GM13976 (cell line): ENCODE measurements at regions not wholly inside any gene's neighbourhood (a gene's known extent, or its start where the extent isn't known, plus 50 kb on each side); places are given as distances from the start of the nearest gene placed in this dataset.

Experiments used
- DNase-seq: peaks from one replicate; pipeline ENCODE4 v3.0.0; 2012; ENCODE audit warnings: low spot score
- in situ Hi-C: fragments of 300-500 bp; cut with MboI; formaldehyde crosslinking; loops from one replicate; pipeline ENCODE4 v1.12.0; 2022; ENCODE audit warnings: low sequenced_read_pairs, mixed read lengths, inconsistent platforms; ENCODE audit not compliant: unreplicated experiment
- TF ChIP-seq, protein P1 (sequence below): IDR thresholded peaks from 2 replicates; pipeline ENCODE4 v1.5.1; 2012; ENCODE audit warnings: borderline replicate concordance, mild to moderate bottlenecking; ENCODE audit not compliant: insufficient read depth; ENCODE audit errors: extremely low read depth, missing control alignments, control extremely low read depth

DNA sequence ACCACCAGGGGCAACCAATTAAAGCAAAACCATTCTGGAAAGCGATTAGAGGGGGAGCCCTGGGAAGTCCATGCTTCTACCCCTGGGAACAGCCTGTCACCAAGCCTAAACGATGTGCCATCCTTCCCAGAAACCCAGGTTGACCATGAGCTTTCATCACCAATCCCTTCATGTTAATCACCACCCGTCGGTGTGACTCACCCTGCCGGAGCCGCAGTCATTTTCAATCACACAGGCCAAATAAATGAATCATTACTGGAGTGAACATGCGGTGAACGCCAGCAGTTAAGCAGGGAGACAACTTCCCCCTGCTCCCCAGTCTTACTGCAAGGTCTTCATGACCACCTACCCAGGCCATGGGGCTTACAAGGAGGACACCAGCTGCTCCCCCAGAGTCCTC, 308.8 kb downstream of the AJAP1 start:
- in situ Hi-C loops: no loop called here
- DNase-seq: no peak
- TF ChIP-seq, protein P1, sequence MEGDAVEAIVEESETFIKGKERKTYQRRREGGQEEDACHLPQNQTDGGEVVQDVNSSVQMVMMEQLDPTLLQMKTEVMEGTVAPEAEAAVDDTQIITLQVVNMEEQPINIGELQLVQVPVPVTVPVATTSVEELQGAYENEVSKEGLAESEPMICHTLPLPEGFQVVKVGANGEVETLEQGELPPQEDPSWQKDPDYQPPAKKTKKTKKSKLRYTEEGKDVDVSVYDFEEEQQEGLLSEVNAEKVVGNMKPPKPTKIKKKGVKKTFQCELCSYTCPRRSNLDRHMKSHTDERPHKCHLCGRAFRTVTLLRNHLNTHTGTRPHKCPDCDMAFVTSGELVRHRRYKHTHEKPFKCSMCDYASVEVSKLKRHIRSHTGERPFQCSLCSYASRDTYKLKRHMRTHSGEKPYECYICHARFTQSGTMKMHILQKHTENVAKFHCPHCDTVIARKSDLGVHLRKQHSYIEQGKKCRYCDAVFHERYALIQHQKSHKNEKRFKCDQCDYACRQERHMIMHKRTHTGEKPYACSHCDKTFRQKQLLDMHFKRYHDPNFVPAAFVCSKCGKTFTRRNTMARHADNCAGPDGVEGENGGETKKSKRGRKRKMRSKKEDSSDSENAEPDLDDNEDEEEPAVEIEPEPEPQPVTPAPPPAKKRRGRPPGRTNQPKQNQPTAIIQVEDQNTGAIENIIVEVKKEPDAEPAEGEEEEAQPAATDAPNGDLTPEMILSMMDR: no peak

DNA sequence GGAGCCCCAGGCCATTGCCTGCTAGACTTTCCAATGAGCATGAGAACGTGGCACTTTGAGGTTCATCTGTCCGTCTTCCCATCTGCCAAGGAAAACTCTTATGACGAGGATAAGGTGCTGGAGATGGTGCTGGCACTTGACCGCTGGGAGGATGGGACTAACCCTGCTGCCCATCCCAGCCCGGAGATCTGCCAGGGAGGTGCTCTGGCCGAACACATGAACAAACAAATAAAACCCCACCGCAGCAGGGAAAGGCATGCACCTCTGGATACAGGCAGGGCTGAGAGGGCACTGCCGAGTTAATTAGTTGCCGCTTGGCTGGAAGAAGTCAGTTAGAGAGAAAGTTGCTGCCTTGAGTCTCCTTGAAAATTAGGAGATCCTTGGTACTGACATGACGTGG, 308.4 kb downstream of the AJAP1 start:
- DNase-seq: no peak
- in situ Hi-C loops: no loop called here
- TF ChIP-seq, protein P1: no peak

DNA sequence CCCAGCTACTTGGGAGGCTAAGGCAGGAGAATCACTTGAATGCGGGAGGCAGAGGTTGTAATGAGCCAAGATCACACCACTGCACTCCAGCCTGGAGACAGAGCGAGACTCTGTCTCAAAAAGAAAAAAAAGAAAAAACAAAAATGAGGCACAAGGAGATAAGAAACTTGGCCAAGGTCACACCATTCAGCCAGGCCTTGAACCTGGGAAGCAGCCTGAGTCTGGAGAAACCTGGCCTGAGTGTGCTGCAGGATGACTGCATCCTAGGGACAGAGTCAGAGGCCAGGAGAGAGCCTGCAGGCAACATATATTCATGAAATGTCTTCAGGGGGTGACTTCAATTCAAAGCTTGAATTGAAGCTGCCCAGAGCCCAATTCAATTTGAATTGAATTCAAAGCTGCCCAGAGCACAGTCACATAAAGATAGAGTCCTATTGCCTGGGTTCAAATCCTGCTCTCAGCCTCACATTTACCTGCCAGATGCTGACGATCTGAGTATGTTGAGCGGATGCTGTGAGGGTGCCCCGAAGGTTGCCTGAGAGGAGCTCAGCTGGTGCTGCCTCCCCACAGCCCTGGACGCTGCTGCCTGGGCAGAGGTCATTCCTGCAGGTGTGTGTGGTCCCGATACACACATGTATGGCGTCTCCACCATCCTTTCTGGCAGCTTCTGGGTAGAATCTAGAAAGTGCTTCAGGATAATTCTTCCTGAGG, 307.7 kb downstream of the AJAP1 start:
- in situ Hi-C loops: no loop called here
- TF ChIP-seq, protein P1: no peak
- no peak for DNase-seq

DNA sequence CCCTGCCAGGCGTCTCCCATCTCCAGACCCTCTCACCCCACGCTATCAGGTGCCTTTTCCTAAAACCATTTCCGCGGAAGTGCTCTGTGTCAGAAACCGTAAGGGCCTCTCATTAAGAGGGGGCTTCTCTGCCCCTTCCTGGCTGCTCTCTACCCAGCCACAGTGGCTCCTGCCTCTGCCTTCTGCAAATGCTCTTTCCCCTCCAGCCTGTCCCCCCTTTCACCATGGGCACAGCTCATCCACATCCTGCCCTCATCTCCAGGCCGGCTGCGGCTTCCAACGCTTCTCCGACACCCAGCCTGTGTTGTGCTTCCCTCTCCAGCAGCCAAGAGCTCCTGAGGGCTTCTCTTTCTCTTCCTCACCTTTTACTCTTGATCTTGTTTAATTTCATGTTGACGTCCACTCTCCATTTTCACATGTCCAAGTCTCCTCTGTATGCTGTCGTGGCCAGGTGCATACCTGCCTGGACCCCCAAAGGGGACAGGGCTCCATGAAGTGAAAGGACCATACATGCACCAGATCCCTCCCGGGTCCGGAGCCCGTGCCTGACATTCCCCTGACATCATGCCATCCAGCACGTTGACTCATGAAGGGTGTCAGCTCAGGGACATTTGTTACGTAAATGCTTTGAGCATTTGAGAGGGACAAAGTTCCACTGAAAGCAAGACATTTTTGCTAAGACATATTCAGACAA, 306.5 kb downstream of the AJAP1 start:
- in situ Hi-C loops: no loop called here
- TF ChIP-seq, protein P1: no peak
- no peak for DNase-seq

DNA sequence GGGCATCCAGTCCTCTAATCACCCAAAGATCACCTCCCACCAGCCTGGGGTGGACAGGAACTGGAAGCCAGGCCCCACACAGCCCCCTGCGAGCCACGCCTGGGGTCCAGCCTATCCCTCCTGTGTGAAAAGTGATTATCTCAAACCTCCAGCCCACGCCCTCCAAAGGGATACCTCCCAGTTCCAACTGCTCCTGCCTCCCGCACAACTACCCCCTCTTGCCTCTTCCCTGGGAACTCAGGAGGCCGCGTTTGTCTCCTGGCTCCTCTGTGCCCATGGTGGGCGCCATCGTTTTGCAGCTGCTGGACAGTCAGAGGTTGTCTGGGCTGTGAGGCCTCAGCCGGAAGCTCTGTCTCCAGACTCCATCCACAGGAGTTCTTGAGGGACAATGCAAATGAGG, 305.9 kb downstream of the AJAP1 start:
- TF ChIP-seq, protein P1: no peak
- in situ Hi-C loops: no loop called here
- no peak for DNase-seq

DNA sequence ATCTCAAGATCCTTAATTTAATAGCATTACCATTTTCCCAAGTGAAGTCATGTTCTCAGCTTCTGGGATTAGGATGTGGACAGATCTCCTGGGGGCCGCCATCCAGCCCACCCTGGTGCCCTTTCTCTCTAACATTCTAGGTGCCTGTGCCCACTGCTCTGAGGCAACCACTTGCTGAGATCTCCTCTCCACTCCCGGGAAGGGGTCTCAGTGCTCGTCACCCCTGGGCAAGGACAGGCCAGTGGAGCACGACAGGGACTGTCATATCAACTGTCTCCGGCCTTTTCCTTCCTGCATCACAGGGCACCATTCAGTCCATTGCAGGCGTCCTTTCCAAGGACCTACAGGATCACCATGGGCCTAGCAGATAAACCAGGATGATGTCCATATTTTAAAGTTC, 304.8 kb downstream of the AJAP1 start:
- no peak for DNase-seq
- TF ChIP-seq, protein P1: no peak
- in situ Hi-C loops: no loop called here
